NCI-H2171 (cell line): ENCODE measurements at regions not wholly inside any gene's neighbourhood (a gene's known extent, or its start where the extent isn't known, plus 50 kb on each side); places are given as distances from the start of the nearest gene placed in this dataset.
"Not testable (repeated sequence)": the region's sequence is repeated elsewhere in the genome, so short reads cannot be mapped to it uniquely, and the experiment has no call there.

ENCODE experiments used
- DNase-seq: peaks from one replicate; lab custom pipeline; 2025; lab: John Stamatoyannopoulos, UW

GRCh38 chr10:28444031-28444430 lies 88.9 kb upstream of the WAC start:
- no peak for DNase-seq

GRCh38 chr10:28445516-28445915 lies 87.4 kb upstream of the WAC start:
- no peak for DNase-seq

- no peak for DNase-seq
Measured at GRCh38 chr10:28449382-28449781, 83.5 kb upstream of the WAC start.

GRCh38 chr10:28449926-28450325 lies 83.0 kb upstream of the WAC start:
- no peak for DNase-seq

- DNase-seq = no peak
Measured at GRCh38 chr10:28453926-28454325, 79.0 kb upstream of the WAC start.

GRCh38 chr10:28457110-28457509 lies 75.8 kb upstream of the WAC start:
- no peak for DNase-seq

GRCh38 chr10:28457873-28458272 lies 75.0 kb upstream of the WAC start:
- not testable (repeated sequence) for DNase-seq

GRCh38 chr10:28459453-28460144 lies 73.3 kb upstream of the WAC start:
- no peak for DNase-seq

GRCh38 chr10:28463141-28463540 lies 69.8 kb upstream of the WAC start:
- no peak for DNase-seq

- DNase-seq = no peak
Measured at GRCh38 chr10:28463676-28464395, 69.1 kb upstream of the WAC start.

- no peak for DNase-seq
Measured at GRCh38 chr10:28467615-28468014, 65.3 kb upstream of the WAC start.

GRCh38 chr10:28468707-28469483 lies 64.0 kb upstream of the WAC start:
- DNase-seq = no peak

GRCh38 chr10:28470873-28471651 lies 61.9 kb upstream of the WAC start:
- no peak for DNase-seq

- DNase-seq = no peak
Measured at GRCh38 chr10:28471652-28472050, 61.3 kb upstream of the WAC start.

GRCh38 chr10:28478646-28479045 lies 54.3 kb upstream of the WAC start:
- no peak for DNase-seq

- no peak for DNase-seq
Measured at GRCh38 chr10:28479425-28479865, 53.5 kb upstream of the WAC start.

GRCh38 chr10:28479927-28480627 lies 52.8 kb upstream of the WAC start:
- DNase-seq = no peak

GRCh38 chr10:28480628-28480965 lies 52.3 kb upstream of the WAC start:
- DNase-seq = no peak

- not testable (repeated sequence) for DNase-seq
Measured at GRCh38 chr10:28481346-28481745, 51.6 kb upstream of the WAC start.

- DNase-seq = no peak
Measured at GRCh38 chr10:28481968-28482367, 51.0 kb upstream of the WAC start.
